ENCODE measurements at regions not wholly inside any gene's neighbourhood (a gene's known extent, or its start where the extent isn't known, plus 50 kb on each side); places are given as distances from the start of the nearest gene placed in this dataset.

DNA sequence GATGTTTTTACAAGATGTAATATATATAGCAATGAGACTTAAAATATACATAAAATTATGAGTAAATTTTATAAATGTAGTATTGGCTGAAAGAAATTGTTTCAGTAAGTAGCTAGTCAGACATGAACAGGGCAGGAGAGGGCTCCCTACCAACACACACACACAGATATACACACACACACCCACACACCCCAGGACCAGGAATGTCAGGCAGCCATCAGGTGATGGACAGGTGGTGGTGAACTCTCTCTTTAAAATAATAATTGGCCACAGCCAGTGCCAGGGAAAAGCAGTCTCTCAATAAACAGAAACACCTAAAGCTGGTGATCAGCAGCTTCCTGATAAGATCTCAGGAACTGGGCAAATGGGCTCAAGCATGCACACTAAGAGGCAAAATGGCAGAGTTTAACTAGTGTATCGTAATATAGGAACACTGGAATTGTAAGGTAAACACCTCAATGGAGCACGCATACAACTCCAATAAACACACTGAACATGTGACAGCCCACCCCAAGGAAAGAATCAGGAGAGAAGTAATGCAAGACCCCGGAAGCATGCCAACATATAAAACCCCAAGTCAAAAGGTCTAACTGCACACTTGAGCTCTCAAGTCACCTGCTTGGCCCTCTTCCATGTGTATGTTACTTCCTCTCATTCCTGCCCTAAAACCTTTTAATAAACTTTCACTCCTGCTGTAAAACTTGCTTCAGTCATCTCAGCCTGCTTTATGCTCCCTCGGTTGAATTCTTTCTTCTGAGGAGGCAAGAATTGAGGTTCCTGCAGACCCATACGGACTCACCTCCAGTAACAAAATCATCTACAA, 1034.1 kb upstream of the SEMA6D start (continued):
- TF ChIP-seq FOXP1 (CRISPR knock-in tag; IDR thresholded peaks at IDR 0.05; ENCODE audit: borderline replicate concordance) (no peak), ZNF232 (CRISPR knock-in tag; IDR thresholded peaks at IDR 0.05) (no peak)

- ATAC-seq (no peak), DNase-seq (ENCODE audit: low spot score) (no peak)
- Mint-ChIP-seq H3K36me3 (no peaks in the 10 kb centered on the region), H3K4me1 (peaks cover 21% of the 10 kb centered on the region), H3K4me3 (no peak overlapping the region), H3K9me3 (peaks cover 3% of the 10 kb centered on the region; the same call in 1 of the 2 replicates), H3K27ac (no peak overlapping the region), H3K27me3 (ENCODE audit: low read depth) (no peaks in the 10 kb centered on the region)
- POLR2A ChIA-PET = no interaction called here
- CTCF ChIA-PET = no interaction called here
- TF ChIP-seq, protein P1, sequence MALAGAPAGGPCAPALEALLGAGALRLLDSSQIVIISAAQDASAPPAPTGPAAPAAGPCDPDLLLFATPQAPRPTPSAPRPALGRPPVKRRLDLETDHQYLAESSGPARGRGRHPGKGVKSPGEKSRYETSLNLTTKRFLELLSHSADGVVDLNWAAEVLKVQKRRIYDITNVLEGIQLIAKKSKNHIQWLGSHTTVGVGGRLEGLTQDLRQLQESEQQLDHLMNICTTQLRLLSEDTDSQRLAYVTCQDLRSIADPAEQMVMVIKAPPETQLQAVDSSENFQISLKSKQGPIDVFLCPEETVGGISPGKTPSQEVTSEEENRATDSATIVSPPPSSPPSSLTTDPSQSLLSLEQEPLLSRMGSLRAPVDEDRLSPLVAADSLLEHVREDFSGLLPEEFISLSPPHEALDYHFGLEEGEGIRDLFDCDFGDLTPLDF (CRISPR knock-in tag; IDR thresholded peaks at IDR 0.05) = no peak
- TF ChIP-seq GTF2I (CRISPR knock-in tag; conservative IDR thresholded peaks at IDR 0.05) (no peak), ZBTB21 (CRISPR knock-in tag; IDR thresholded peaks at IDR 0.05; ENCODE audit: borderline replicate concordance) (no peak), ERG (CRISPR knock-in tag; IDR thresholded peaks at IDR 0.05) (no peak), RORB (CRISPR knock-in tag; IDR thresholded peaks at IDR 0.05) (no peak), CREM (CRISPR knock-in tag; IDR thresholded peaks at IDR 0.05) (no peak), NR1H2 (CRISPR knock-in tag; IDR thresholded peaks at IDR 0.05) (no peak), KAT7 (CRISPR knock-in tag; IDR thresholded peaks at IDR 0.05; ENCODE audit: borderline replicate concordance) (no peak), ATF6 (CRISPR knock-in tag; IDR thresholded peaks at IDR 0.05) (no peak), SOX15 (CRISPR knock-in tag; IDR thresholded peaks at IDR 0.05) (no peak), ZNF532 (CRISPR knock-in tag; IDR thresholded peaks at IDR 0.05; ENCODE audit: borderline replicate concordance) (no peak), JAZF1 (CRISPR knock-in tag; IDR thresholded peaks at IDR 0.05) (no peak)
- TF ChIP-seq, protein P2, sequence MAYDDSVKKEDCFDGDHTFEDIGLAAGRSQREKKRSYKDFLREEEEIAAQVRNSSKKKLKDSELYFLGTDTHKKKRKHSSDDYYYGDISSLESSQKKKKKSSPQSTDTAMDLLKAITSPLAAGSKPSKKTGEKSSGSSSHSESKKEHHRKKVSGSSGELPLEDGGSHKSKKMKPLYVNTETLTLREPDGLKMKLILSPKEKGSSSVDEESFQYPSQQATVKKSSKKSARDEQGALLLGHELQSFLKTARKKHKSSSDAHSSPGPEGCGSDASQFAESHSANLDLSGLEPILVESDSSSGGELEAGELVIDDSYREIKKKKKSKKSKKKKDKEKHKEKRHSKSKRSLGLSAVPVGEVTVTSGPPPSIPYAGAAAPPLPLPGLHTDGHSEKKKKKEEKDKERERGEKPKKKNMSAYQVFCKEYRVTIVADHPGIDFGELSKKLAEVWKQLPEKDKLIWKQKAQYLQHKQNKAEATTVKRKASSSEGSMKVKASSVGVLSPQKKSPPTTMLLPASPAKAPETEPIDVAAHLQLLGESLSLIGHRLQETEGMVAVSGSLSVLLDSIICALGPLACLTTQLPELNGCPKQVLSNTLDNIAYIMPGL (CRISPR knock-in tag; IDR thresholded peaks at IDR 0.05) = no peak
- TF ChIP-seq, protein P3, sequence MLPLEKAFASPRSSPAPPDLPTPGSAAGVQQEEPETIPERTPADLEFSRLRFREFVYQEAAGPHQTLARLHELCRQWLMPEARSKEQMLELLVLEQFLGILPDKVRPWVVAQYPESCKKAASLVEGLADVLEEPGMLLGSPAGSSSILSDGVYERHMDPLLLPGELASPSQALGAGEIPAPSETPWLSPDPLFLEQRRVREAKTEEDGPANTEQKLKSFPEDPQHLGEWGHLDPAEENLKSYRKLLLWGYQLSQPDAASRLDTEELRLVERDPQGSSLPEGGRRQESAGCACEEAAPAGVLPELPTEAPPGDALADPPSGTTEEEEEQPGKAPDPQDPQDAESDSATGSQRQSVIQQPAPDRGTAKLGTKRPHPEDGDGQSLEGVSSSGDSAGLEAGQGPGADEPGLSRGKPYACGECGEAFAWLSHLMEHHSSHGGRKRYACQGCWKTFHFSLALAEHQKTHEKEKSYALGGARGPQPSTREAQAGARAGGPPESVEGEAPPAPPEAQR (CRISPR knock-in tag; IDR thresholded peaks at IDR 0.05) = no peak
- TF ChIP-seq, protein P4, sequence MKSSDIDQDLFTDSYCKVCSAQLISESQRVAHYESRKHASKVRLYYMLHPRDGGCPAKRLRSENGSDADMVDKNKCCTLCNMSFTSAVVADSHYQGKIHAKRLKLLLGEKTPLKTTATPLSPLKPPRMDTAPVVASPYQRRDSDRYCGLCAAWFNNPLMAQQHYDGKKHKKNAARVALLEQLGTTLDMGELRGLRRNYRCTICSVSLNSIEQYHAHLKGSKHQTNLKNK (CRISPR knock-in tag; IDR thresholded peaks at IDR 0.05) = no peak
- TF ChIP-seq, protein P5, sequence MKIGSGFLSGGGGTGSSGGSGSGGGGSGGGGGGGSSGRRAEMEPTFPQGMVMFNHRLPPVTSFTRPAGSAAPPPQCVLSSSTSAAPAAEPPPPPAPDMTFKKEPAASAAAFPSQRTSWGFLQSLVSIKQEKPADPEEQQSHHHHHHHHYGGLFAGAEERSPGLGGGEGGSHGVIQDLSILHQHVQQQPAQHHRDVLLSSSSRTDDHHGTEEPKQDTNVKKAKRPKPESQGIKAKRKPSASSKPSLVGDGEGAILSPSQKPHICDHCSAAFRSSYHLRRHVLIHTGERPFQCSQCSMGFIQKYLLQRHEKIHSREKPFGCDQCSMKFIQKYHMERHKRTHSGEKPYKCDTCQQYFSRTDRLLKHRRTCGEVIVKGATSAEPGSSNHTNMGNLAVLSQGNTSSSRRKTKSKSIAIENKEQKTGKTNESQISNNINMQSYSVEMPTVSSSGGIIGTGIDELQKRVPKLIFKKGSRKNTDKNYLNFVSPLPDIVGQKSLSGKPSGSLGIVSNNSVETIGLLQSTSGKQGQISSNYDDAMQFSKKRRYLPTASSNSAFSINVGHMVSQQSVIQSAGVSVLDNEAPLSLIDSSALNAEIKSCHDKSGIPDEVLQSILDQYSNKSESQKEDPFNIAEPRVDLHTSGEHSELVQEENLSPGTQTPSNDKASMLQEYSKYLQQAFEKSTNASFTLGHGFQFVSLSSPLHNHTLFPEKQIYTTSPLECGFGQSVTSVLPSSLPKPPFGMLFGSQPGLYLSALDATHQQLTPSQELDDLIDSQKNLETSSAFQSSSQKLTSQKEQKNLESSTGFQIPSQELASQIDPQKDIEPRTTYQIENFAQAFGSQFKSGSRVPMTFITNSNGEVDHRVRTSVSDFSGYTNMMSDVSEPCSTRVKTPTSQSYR (CRISPR knock-in tag; IDR thresholded peaks at IDR 0.05) = no peak
- TF ChIP-seq, protein P6, sequence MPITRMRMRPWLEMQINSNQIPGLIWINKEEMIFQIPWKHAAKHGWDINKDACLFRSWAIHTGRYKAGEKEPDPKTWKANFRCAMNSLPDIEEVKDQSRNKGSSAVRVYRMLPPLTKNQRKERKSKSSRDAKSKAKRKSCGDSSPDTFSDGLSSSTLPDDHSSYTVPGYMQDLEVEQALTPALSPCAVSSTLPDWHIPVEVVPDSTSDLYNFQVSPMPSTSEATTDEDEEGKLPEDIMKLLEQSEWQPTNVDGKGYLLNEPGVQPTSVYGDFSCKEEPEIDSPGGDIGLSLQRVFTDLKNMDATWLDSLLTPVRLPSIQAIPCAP (CRISPR knock-in tag; IDR thresholded peaks at IDR 0.05) = no peak
Observed at GRCh38 chr15:46685096-46685495, 1032.2 kb upstream of the SEMA6D start.

All from WTC11 (cell line).